HUES6 (cell line): ENCODE measurements at regions not wholly inside any gene's neighbourhood (a gene's known extent, or its start where the extent isn't known, plus 50 kb on each side); places are given as distances from the start of the nearest gene placed in this dataset.
"Not testable (repeated sequence)": the region's sequence is repeated elsewhere in the genome, so short reads cannot be mapped to it uniquely, and the experiment has no call there.

Source experiments
- H3K27ac ChIP-seq: 2 replicates; pipeline ENCODE4 v1.7.0; 2013; ENCODE audit warnings: low read depth, mild to moderate bottlenecking, low read length, inconsistent platforms
- H3K27me3 ChIP-seq: 2 replicates; pipeline ENCODE4 v1.6.1; 2013; ENCODE audit warnings: low read length; ENCODE audit not compliant: control insufficient read depth, insufficient read depth
- H3K36me3 ChIP-seq: 2 replicates; pipeline ENCODE4 v1.6.1; 2013; ENCODE audit warnings: low read length; ENCODE audit not compliant: control insufficient read depth, insufficient read depth
- H3K4me1 ChIP-seq: 2 replicates; pipeline ENCODE4 v1.6.1; 2013; ENCODE audit warnings: low read length; ENCODE audit not compliant: control insufficient read depth, insufficient read depth
- H3K4me3 ChIP-seq: 2 replicates; pipeline ENCODE4 v1.5.1; 2013; ENCODE audit warnings: low read depth, low read length
- H3K9ac ChIP-seq: one replicate; pipeline ENCODE4 v1.6.1; 2013; ENCODE audit warnings: mild to moderate bottlenecking, low read length
- H3K9me3 ChIP-seq: 2 replicates; pipeline ENCODE4 v1.6.1; 2013; ENCODE audit warnings: low read depth, low read length; ENCODE audit not compliant: control insufficient read depth, insufficient read depth

DNA sequence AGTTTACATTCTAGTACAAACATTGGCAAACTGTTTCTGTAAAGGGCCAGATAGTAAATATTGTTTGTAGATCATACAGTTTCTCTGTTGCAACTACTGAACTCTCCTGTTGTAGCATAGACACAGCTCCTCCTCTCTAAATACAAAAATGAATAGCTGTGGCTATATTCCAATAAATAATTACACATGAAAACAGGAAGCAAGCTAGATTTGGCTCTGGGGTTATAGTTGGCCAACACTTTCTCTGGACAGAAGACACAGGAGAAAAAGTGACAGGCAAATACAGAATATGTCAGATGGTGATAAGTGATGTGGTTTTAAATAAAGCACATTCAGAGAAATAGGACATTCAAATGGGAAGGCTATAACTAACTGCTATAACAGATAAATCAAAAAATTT is 957.0 kb downstream of the LTN1 start:
- not testable (repeated sequence) for H3K4me3 ChIP-seq, H3K9ac ChIP-seq, H3K36me3 ChIP-seq, H3K27me3 ChIP-seq, H3K4me1 ChIP-seq, H3K27ac ChIP-seq
- peaks cover 11% of the 10 kb centered on the region; the same call in 1 of the 2 replicates for H3K9me3 ChIP-seq

DNA sequence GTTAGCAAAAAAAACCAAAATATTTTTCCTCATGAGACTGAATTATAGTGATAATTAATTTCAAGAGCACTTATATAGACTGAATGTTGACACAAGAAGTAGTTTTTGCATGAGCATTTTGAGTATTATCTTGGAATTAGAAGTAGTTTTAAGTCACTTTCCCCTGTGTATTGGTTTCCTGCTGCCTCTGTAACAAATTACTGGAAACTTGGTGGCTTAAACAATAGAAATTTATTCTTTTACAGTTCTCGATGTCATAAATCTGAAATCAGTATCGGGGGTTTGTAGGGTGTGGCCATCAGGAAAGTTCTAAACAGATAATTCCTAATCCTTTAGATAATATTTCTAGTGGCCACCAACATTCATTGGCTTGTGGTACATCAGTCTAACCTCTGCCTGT is 957.8 kb downstream of the LTN1 start:
- not testable (repeated sequence) for H3K4me3 ChIP-seq, H3K27ac ChIP-seq, H3K9ac ChIP-seq, H3K4me1 ChIP-seq, H3K27me3 ChIP-seq, H3K36me3 ChIP-seq
- H3K9me3 ChIP-seq: peaks cover 18% of the 10 kb centered on the region

GRCh38 chr21:28034334-28034733 is 958.3 kb downstream of the LTN1 start:
- H3K9ac ChIP-seq, H3K27me3 ChIP-seq, H3K27ac ChIP-seq, H3K4me3 ChIP-seq, H3K36me3 ChIP-seq, H3K4me1 ChIP-seq: not testable (repeated sequence)
- H3K9me3 ChIP-seq: peaks cover 23% of the 10 kb centered on the region

GRCh38 chr21:28032652-28033051 is 960.0 kb downstream of the LTN1 start:
- H3K4me1 ChIP-seq, H3K9ac ChIP-seq, H3K27me3 ChIP-seq, H3K27ac ChIP-seq, H3K4me3 ChIP-seq, H3K36me3 ChIP-seq: not testable (repeated sequence)
- peaks cover 25% of the 10 kb centered on the region for H3K9me3 ChIP-seq

- H3K36me3 ChIP-seq, H3K4me1 ChIP-seq, H3K27ac ChIP-seq, H3K27me3 ChIP-seq, H3K4me3 ChIP-seq, H3K9ac ChIP-seq: not testable (repeated sequence)
- peaks cover 25% of the 10 kb centered on the region for H3K9me3 ChIP-seq
These were observed 961.6 kb downstream of the LTN1 start for GRCh38 chr21:28031066-28031465.

- Histone ChIP-seq H3K4me1 (no peaks in the 10 kb centered on the region), H3K9ac (no peak overlapping the region), H3K4me3 (no peak overlapping the region), H3K36me3 (no peaks in the 10 kb centered on the region), H3K9me3 (peaks cover 11% of the 10 kb centered on the region; the same call in 1 of the 2 replicates), H3K27me3 (no peaks in the 10 kb centered on the region), H3K27ac (no peak overlapping the region)
These were observed 967.6 kb downstream of the LTN1 start for GRCh38 chr21:28025111-28025510.

DNA sequence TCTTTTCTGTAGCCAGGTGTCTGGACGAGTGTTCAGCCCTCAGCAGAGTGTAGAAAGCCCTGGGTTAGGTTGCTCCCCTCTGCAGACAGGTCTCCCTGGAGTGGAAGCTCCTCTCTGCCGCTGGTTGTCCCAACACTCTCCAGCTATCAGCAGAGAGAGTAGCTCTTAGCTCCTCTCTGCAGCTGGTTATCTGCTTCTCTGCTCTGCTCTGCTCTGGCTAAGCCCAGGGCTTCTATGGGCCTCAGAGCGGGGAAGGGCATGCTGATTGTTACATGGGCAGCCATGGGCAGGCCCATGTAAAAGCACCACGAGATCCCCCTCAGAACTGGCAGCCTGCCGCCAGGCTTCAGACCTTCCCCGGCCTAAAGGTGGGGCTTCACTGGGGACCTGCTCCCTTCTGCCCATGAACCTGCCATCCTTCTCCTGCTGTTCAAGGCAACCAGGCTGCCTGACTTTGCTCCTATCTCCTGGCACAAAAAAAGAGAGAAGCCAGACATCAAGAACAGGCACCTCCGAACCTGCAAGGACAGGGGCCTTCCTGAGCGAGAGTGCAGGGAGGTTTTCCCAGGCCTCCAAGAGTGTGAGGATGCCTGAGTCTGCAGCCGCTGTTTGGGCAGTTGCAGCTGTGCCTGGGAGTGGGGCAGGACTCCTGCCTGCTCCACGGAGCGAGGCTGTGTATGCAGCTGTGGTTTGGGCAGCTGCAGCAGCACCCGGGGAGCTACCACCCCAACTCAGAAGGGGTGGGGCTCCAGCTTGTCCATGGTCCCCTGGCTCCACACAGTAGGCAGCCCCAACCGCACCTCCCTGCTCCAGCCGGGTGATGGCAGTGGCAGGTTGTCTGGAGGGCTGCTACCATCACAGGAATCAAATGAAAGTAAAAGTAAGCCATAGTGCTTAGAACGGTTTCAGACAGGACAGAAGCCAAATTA is 973.7 kb downstream of the LTN1 start:
- Histone ChIP-seq H3K27me3 (no peaks in the 10 kb centered on the region), H3K27ac (no peak overlapping the region), H3K9me3 (no peaks in the 10 kb centered on the region), H3K4me3 (no peak overlapping the region), H3K4me1 (no peaks in the 10 kb centered on the region), H3K36me3 (no peaks in the 10 kb centered on the region), H3K9ac (no peak overlapping the region)

DNA sequence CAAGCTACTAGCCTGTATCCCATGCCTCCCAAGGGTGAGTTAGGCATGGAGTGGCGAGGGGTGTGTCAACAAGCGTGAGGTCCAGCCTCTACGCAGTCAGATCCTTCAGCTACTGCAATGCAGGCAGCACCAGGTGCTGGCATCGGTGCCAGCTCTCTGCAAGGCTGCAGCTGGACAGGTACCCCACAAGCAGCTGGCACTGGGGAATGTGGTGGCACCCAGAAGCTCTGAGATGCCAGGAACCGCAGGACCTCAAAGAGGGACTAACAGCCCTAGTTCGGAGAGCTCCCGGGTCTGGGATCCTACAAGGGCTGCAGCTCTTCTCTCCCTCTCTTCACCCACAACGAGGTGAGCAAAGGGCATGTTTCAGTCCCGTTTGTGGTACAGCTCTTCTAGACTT is 974.5 kb downstream of the LTN1 start:
- H3K27me3 ChIP-seq: no peaks in the 10 kb centered on the region

GRCh38 chr21:28016571-28016970 is 976.1 kb downstream of the LTN1 start:
- Histone ChIP-seq H3K27ac (no peak overlapping the region), H3K4me1 (no peaks in the 10 kb centered on the region), H3K4me3 (no peak overlapping the region), H3K9me3 (no peaks in the 10 kb centered on the region), H3K27me3 (no peaks in the 10 kb centered on the region), H3K36me3 (no peaks in the 10 kb centered on the region), H3K9ac (no peak overlapping the region)

More for the DNA sequence above, 974.5 kb downstream of the LTN1 start:
- no peak overlapping the region for H3K4me3 ChIP-seq
- H3K27ac ChIP-seq: no peak overlapping the region
- no peaks in the 10 kb centered on the region for H3K9me3 ChIP-seq
- no peaks in the 10 kb centered on the region for H3K36me3 ChIP-seq
- no peak overlapping the region for H3K9ac ChIP-seq
- H3K4me1 ChIP-seq: no peaks in the 10 kb centered on the region

DNA sequence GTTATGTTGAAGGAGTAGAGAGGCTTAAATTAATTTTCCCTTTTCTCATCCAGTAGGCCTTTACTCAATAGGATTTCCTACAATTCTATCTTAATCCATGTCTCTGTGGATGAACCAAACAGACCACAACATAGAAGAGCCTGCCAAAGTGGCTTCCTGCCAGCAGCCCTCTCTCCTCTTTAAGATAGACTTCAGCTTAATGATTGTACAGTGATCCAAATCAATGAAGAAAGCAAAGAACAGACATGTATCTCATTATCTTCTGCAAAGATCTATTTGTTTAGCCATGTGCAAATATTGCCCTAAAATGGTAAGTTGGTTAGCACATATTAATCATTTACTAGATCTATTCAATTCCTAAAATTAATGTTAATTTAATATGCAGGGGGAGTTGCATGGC is 979.6 kb downstream of the LTN1 start:
- not testable (repeated sequence) for H3K36me3 ChIP-seq, H3K4me1 ChIP-seq, H3K4me3 ChIP-seq, H3K27me3 ChIP-seq, H3K9ac ChIP-seq, H3K9me3 ChIP-seq, H3K27ac ChIP-seq

- H3K9ac ChIP-seq, H3K9me3 ChIP-seq, H3K27me3 ChIP-seq, H3K36me3 ChIP-seq, H3K4me3 ChIP-seq, H3K4me1 ChIP-seq, H3K27ac ChIP-seq: not testable (repeated sequence)
These were observed 980.7 kb downstream of the LTN1 start for GRCh38 chr21:28011970-28012369.
